ENCODE measurements at regions not wholly inside any gene's neighbourhood (a gene's known extent, or its start where the extent isn't known, plus 50 kb on each side); places are given as distances from the start of the nearest gene placed in this dataset.

DNA sequence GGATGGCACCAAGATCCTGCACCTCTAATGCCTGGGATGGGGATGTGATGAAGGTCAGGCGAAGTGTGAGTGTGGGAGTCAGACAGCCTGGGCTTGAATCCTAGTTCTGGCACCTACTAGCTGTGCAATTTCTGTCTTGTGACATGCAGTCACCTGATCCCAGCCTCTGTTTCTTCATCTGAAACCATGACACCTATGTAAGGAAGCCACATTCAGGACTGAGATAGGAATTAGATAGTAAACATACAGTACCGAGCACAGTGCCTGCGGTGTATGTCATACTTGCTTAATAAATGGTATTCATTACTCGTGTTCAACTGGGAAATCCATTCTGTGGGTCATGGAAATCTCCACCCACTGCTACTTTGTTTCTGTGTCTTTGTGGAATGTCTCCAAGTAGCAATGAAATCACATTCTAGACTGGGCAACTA lies 140.6 kb upstream of the STC2 start:
- TF ChIP-seq, protein P1, sequence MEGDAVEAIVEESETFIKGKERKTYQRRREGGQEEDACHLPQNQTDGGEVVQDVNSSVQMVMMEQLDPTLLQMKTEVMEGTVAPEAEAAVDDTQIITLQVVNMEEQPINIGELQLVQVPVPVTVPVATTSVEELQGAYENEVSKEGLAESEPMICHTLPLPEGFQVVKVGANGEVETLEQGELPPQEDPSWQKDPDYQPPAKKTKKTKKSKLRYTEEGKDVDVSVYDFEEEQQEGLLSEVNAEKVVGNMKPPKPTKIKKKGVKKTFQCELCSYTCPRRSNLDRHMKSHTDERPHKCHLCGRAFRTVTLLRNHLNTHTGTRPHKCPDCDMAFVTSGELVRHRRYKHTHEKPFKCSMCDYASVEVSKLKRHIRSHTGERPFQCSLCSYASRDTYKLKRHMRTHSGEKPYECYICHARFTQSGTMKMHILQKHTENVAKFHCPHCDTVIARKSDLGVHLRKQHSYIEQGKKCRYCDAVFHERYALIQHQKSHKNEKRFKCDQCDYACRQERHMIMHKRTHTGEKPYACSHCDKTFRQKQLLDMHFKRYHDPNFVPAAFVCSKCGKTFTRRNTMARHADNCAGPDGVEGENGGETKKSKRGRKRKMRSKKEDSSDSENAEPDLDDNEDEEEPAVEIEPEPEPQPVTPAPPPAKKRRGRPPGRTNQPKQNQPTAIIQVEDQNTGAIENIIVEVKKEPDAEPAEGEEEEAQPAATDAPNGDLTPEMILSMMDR (IDR thresholded peaks at IDR 0.05) = no peak
- TF ChIP-seq POLR2A (IDR thresholded peaks at IDR 0.05) = no peak
- no peak for TF ChIP-seq EP300 (IDR thresholded peaks at IDR 0.05)
- no peak for TF ChIP-seq POLR2AphosphoS5 (IDR thresholded peaks at IDR 0.05)
- Histone ChIP-seq H3K4me1 (peaks cover 0 to 4% (median 0%) of the 10 kb centered on the region in 4 donors), H3K27me3 (no peaks in the 10 kb centered on the region), H3K9me3 (peaks cover 0 to 7% (median 0%) of the 10 kb centered on the region in 4 donors), H3K4me3 (no peak overlapping the region), H3K27ac (no peak overlapping the region), H3K36me3 (no peaks in the 10 kb centered on the region)
- DNase-seq (no peak), ATAC-seq (ENCODE audit: low FRiP score in 2 of 2) (peak in 1 of 2 donors; percentile 44)
- WGBS, 2 donors = 78 to 87% methylated on average over 4 of the region's 4 CpGs

DNA sequence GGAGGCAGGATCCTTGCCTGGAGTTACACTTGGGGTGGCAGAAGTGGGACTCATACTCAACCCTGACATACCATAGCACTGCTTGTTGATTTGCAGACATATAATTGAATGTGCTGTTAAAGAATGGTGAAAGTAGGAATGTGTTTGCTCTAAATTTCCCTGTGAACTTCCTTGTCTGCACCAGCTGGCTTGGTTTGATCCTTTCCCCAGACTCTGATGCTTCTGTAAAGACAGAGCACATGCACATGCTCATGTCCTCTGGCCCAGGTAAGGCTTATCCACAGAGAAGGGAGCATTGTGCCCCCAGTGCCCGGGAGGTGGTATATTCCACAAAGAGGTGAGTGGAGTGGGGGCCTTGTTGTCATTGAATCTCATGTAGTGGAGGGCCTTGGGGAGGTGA lies 138.0 kb upstream of the STC2 start:
- no peak for DNase-seq
- TF ChIP-seq POLR2A (IDR thresholded peaks at IDR 0.05) (no peak), POLR2AphosphoS5 (IDR thresholded peaks at IDR 0.05) (no peak), EP300 (IDR thresholded peaks at IDR 0.05) (no peak)
- TF ChIP-seq, protein P1 (IDR thresholded peaks at IDR 0.05) = no peak
- H3K36me3 ChIP-seq = no peaks in the 10 kb centered on the region
- ATAC-seq (ENCODE audit: low FRiP score in 2 of 2) = no peak
- no peaks in the 10 kb centered on the region for H3K4me1 ChIP-seq
- no peak overlapping the region for H3K27ac ChIP-seq
- peaks cover 0 to 7% (median 0%) of the 10 kb centered on the region in 4 donors for H3K9me3 ChIP-seq
- WGBS, 2 donors = 74 to 85% methylated on average over 1 of the region's 1 CpG
- no peak overlapping the region for H3K4me3 ChIP-seq
- H3K27me3 ChIP-seq = no peaks in the 10 kb centered on the region

DNA sequence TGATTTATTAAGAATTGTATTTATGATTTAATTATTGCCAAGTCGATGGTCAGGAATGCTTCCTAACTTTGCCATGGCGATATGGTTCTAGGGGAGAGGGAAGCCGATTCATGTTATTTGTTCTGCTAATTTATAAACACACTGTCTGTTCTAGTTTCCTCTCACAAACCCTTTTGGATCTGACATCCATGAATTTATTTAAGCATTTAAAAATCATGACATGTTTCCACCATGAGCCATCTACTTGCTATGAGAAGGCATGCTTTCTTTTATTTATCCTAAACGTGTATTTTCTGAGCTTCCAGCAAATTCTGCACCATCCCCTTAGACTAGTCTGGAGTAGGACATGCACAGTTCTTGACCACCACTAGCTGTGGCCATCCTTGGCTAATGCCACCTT lies 136.6 kb upstream of the STC2 start:
- no peak overlapping the region for H3K27ac ChIP-seq
- H3K9me3 ChIP-seq = peaks cover 0 to 7% (median 0%) of the 10 kb centered on the region in 4 donors
- no peak for ATAC-seq (ENCODE audit: low FRiP score in 2 of 2)
- H3K4me1 ChIP-seq = no peaks in the 10 kb centered on the region
- no peaks in the 10 kb centered on the region for H3K36me3 ChIP-seq
- no peak for TF ChIP-seq POLR2AphosphoS5 (IDR thresholded peaks at IDR 0.05)
- no peak for TF ChIP-seq POLR2A (IDR thresholded peaks at IDR 0.05)
- no peak for TF ChIP-seq EP300 (IDR thresholded peaks at IDR 0.05)
- TF ChIP-seq, protein P1 (IDR thresholded peaks at IDR 0.05) = no peak
- WGBS, 2 donors = 73 to 74% methylated on average over 4 of the region's 4 CpGs
- no peaks in the 10 kb centered on the region for H3K27me3 ChIP-seq
- H3K4me3 ChIP-seq = no peak overlapping the region
- DNase-seq = no peak

DNA sequence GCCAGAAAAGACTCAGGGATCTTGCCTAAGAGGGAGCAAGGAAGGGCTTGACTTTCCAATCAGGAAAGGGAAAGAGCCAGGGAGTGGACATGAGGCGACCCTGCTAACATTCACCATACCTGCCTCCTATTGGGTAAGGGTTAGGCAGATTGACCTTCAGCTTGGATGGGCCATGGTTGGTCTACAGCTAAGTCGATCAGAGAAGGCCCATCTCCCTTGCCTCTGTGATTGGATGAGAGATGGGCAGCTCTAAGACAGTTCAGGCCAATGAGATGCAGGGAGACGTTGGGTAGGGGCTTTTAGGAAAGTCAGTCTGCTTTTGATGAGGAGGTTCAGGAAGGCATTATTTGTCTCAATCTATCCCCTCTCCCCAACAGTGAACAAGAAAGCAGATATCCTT lies 135.0 kb upstream of the STC2 start:
- Histone ChIP-seq H3K27ac (no peak overlapping the region), H3K27me3 (no peaks in the 10 kb centered on the region), H3K4me3 (no peak overlapping the region), H3K36me3 (no peaks in the 10 kb centered on the region), H3K9me3 (peaks cover 0 to 7% (median 0%) of the 10 kb centered on the region in 4 donors), H3K4me1 (no peaks in the 10 kb centered on the region)
- DNase-seq (no peak), ATAC-seq (ENCODE audit: low FRiP score in 2 of 2) (no peak)
- TF ChIP-seq, protein P1 (IDR thresholded peaks at IDR 0.05) = no peak
- TF ChIP-seq EP300 (IDR thresholded peaks at IDR 0.05) (no peak), POLR2AphosphoS5 (IDR thresholded peaks at IDR 0.05) (no peak), POLR2A (IDR thresholded peaks at IDR 0.05) (no peak)
- 78 to 86% methylated on average over 3 of the region's 3 CpGs for WGBS, 2 donors

DNA sequence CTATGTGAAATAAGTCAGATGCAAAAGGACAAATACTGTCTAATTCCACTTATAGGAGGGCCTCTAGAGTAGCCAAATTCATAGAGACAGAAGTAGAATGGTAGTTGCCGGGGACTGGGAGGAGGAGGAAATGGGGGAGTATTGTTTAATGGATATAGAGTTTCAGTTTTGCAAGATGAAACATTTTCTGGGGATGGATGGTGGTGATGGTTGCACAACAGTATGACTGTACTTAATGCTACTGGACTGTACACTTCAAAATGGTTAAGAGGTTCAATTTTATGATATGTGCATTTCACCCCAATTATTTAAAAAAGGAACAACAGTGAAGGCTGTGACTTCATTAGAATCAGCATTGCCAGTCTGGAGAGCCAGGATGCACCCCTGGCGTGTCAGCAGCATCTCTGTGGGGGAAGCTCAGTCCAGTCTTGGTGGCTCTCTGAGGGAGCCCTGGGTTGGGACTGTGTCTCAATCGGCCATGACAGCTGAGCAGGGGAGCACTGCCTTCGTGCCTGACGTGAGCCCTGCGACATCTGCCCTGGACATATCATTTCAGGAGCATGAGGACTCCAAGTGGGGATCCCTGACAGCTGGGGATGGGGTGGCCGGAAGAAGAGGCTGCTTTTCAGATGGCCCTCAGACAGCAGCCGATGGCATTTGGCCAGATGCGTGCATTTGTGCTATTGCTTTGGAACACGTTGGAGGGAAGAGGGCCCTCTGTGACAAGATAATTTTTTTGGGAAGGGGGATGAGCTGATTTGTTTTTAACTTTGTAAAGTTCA lies 130.8 kb upstream of the STC2 start:
- H3K9me3 ChIP-seq = no peaks in the 10 kb centered on the region
- TF ChIP-seq POLR2AphosphoS5 (IDR thresholded peaks at IDR 0.05) (no peak), POLR2A (IDR thresholded peaks at IDR 0.05) (no peak), EP300 (IDR thresholded peaks at IDR 0.05) (no peak)
- TF ChIP-seq, protein P1 (IDR thresholded peaks at IDR 0.05) = no peak
- H3K36me3 ChIP-seq = no peaks in the 10 kb centered on the region
- H3K4me3 ChIP-seq = no peak overlapping the region
- DNase-seq = no peak
- no peak for ATAC-seq (ENCODE audit: low FRiP score in 2 of 2)
- H3K27ac ChIP-seq = no peak overlapping the region
- H3K4me1 ChIP-seq = no peaks in the 10 kb centered on the region
- no peaks in the 10 kb centered on the region for H3K27me3 ChIP-seq
- WGBS, 2 donors = 62 to 67% methylated on average over 10 of the region's 10 CpGs
